ENCODE measurements at regions not wholly inside any gene's neighbourhood (a gene's known extent, or its start where the extent isn't known, plus 50 kb on each side); places are given as distances from the start of the nearest gene placed in this dataset.

DNA sequence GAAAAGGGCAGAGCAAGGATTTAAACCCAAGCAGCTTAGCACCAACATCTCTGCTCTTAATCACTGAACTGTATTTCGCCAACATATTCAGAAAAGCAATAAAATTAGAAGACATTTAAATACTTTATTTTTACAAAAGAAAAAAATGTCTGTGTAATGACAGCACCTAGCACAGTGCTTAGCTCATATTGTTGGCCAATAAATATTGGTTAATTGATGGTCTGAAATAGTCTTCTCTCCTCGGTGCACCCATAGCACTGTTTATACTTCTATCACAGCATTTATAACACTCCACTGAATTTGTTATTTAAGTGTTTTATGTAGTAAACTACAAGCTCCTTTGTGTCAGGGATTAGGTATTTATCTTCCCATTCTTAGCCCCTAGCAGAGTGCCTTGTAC is 70.9 kb upstream of the PLPPR4 start:
- DNase-seq = no peak
- ChIA-PET CTCF (no interaction called here), POLR2A (no interaction called here)
- no peaks in the 10 kb centered on the region for H3K27me3 ChIP-seq (ENCODE audit: insufficient read depth, low read length, poor library complexity, severe bottlenecking)
- H3K4me1 ChIP-seq (ENCODE audit: insufficient read depth, low read length) = no peaks in the 10 kb centered on the region
- Mint-ChIP-seq H3K4me3 (no peak overlapping the region), H3K9me3 (no peaks in the 10 kb centered on the region), H3K36me3 (peaks cover 0 to 4% (median 0%) of the 10 kb centered on the region in 3 donors), H3K4me1 (no peaks in the 10 kb centered on the region), H3K27ac (no peak overlapping the region), H3K27me3 (peaks cover 8 to 36% of the 10 kb centered on the region in 2 donors)
- H3K4me3 ChIP-seq (ENCODE audit: low read length) = no peak overlapping the region
- H3K9me3 ChIP-seq (ENCODE audit: low read length) = no peaks in the 10 kb centered on the region
- no peak overlapping the region for H3K27ac ChIP-seq (ENCODE audit: low read depth, low read length)
- H3K36me3 ChIP-seq (ENCODE audit: insufficient read depth, low read length) = no peaks in the 10 kb centered on the region

GRCh38 chr1:99198393-99198792 is 65.9 kb upstream of the PLPPR4 start:
- Histone ChIP-seq H3K9me3 (ENCODE audit: low read length) (no peaks in the 10 kb centered on the region), H3K36me3 (ENCODE audit: insufficient read depth, low read length) (no peaks in the 10 kb centered on the region), H3K27ac (ENCODE audit: low read depth, low read length) (no peak overlapping the region), H3K4me1 (ENCODE audit: insufficient read depth, low read length) (no peaks in the 10 kb centered on the region), H3K27me3 (ENCODE audit: insufficient read depth, low read length, poor library complexity, severe bottlenecking) (no peaks in the 10 kb centered on the region), H3K4me3 (ENCODE audit: low read length) (no peak overlapping the region)
- Mint-ChIP-seq H3K4me3 (no peak overlapping the region), H3K27me3 (peaks cover 2 to 9% of the 10 kb centered on the region in 2 donors), H3K9me3 (no peaks in the 10 kb centered on the region), H3K4me1 (no peaks in the 10 kb centered on the region), H3K36me3 (no peaks in the 10 kb centered on the region), H3K27ac (no peak overlapping the region)
- no peak for DNase-seq
- ChIA-PET CTCF (no interaction called here), POLR2A (no interaction called here)

DNA sequence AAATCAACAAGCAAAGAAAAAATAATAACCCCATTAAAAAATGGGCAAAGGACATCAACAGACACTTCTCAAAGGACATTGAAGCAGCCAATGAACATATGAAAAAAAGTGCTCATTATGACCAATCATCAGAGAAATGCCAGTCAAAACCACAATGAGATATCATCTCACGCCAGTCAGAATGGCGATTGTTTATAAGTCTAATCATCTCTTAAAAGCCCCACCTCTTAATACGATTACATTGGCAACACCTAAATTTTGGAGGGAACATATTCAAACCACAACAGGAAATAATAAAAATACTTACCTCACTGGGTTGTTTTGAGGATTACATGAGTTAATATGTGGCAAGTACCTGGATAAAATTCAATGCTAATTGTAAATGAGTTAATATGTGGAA is 57.1 kb upstream of the PLPPR4 start:
- no peaks in the 10 kb centered on the region for H3K36me3 ChIP-seq (ENCODE audit: insufficient read depth, low read length)
- Mint-ChIP-seq H3K4me3 (no peak overlapping the region), H3K9me3 (no peaks in the 10 kb centered on the region), H3K27ac (no peak overlapping the region), H3K36me3 (no peaks in the 10 kb centered on the region), H3K4me1 (peaks cover 0 to 7% (median 2%) of the 10 kb centered on the region in 3 donors), H3K27me3 (peaks cover 2 to 6% of the 10 kb centered on the region in 2 donors)
- no peaks in the 10 kb centered on the region for H3K9me3 ChIP-seq (ENCODE audit: low read length)
- H3K27me3 ChIP-seq (ENCODE audit: insufficient read depth, low read length, poor library complexity, severe bottlenecking) = no peaks in the 10 kb centered on the region
- CTCF ChIA-PET = no interaction called here
- H3K4me3 ChIP-seq (ENCODE audit: low read length) = no peak overlapping the region
- DNase-seq = no peak
- POLR2A ChIA-PET = no interaction called here
- H3K4me1 ChIP-seq (ENCODE audit: insufficient read depth, low read length) = no peaks in the 10 kb centered on the region
- no peak overlapping the region for H3K27ac ChIP-seq (ENCODE audit: low read depth, low read length)

All from CD8-positive, alpha-beta memory T cell (primary cell).